CD4-positive, alpha-beta T cell treated with Interleukin-15 for 1 hour (primary cell): ENCODE measurements at regions not wholly inside any gene's neighbourhood (a gene's known extent, or its start where the extent isn't known, plus 50 kb on each side); places are given as distances from the start of the nearest gene placed in this dataset.

Experiments
- DNase-seq: peaks from one replicate; pipeline ENCODE4 v3.0.0-alpha.2; 2020

- DNase-seq: no peak
Observed at GRCh38 chr21:43347461-43348169, 79.3 kb downstream of the SIK1 start.

GRCh38 chr21:43346551-43346950 lies 80.4 kb downstream of the SIK1 start:
- no peak for DNase-seq

GRCh38 chr21:43345746-43346409 lies 81.1 kb downstream of the SIK1 start:
- peak; percentile 73 for DNase-seq

GRCh38 chr21:43345046-43345745 lies 81.7 kb downstream of the SIK1 start:
- no peak for DNase-seq

- no peak for DNase-seq
Observed at GRCh38 chr21:43343992-43344886, 82.7 kb downstream of the SIK1 start.

GRCh38 chr21:43343095-43343991 lies 83.6 kb downstream of the SIK1 start:
- DNase-seq: no peak

GRCh38 chr21:43342301-43342881 lies 84.5 kb downstream of the SIK1 start:
- no peak for DNase-seq

GRCh38 chr21:43341378-43342161 lies 85.4 kb downstream of the SIK1 start:
- DNase-seq: no peak

- no peak for DNase-seq
Observed at GRCh38 chr21:43340491-43341377, 86.2 kb downstream of the SIK1 start.

- DNase-seq: no peak
Observed at GRCh38 chr21:43339668-43340067, 87.3 kb downstream of the SIK1 start.

GRCh38 chr21:43338951-43339350 lies 88.0 kb downstream of the SIK1 start:
- DNase-seq: no peak

GRCh38 chr21:43337901-43338655 lies 88.9 kb downstream of the SIK1 start:
- no peak for DNase-seq

- DNase-seq: no peak
Observed at GRCh38 chr21:43335119-43335518, 91.8 kb downstream of the SIK1 start.

GRCh38 chr21:43334214-43334958 lies 92.5 kb downstream of the SIK1 start:
- no peak for DNase-seq

- no peak for DNase-seq
Observed at GRCh38 chr21:43333298-43334062, 93.5 kb downstream of the SIK1 start.

- DNase-seq: no peak
Observed at GRCh38 chr21:43332861-43333297, 94.1 kb downstream of the SIK1 start.
